ENCODE measurements at regions not wholly inside any gene's neighbourhood (a gene's known extent, or its start where the extent isn't known, plus 50 kb on each side); places are given as distances from the start of the nearest gene placed in this dataset.
"Not testable (repeated sequence)": the region's sequence is repeated elsewhere in the genome, so short reads cannot be mapped to it uniquely, and the experiment has no call there.

- DNase-seq: peak; percentile 41
These were observed 296.6 kb downstream of the PTPRC start for GRCh38 chr1:198935306-198935921.

- DNase-seq: no peak
These were observed 297.7 kb downstream of the PTPRC start for GRCh38 chr1:198936371-198937083.

- DNase-seq: no peak
These were observed 298.6 kb downstream of the PTPRC start for GRCh38 chr1:198937231-198938031.

- no peak for DNase-seq
These were observed 300.4 kb downstream of the PTPRC start for GRCh38 chr1:198939286-198939685.

GRCh38 chr1:198939956-198940355 lies 301.1 kb downstream of the PTPRC start:
- no peak for DNase-seq

GRCh38 chr1:198942466-198942865 lies 303.6 kb downstream of the PTPRC start:
- no peak for DNase-seq

GRCh38 chr1:198943484-198944187 lies 304.8 kb downstream of the PTPRC start:
- DNase-seq: no peak

- DNase-seq: no peak
These were observed 308.6 kb downstream of the PTPRC start for GRCh38 chr1:198947456-198947855.

GRCh38 chr1:198948895-198949659 lies 310.2 kb downstream of the PTPRC start:
- DNase-seq: no peak

GRCh38 chr1:198950036-198950435 lies 311.2 kb downstream of the PTPRC start:
- DNase-seq: no peak

- no peak for DNase-seq
These were observed 316.2 kb downstream of the PTPRC start for GRCh38 chr1:198955085-198955484.

- no peak for DNase-seq
These were observed 318.2 kb downstream of the PTPRC start for GRCh38 chr1:198957044-198957443.

- no peak for DNase-seq
These were observed 320.2 kb downstream of the PTPRC start for GRCh38 chr1:198959032-198959431.

- DNase-seq: no peak
These were observed 320.8 kb downstream of the PTPRC start for GRCh38 chr1:198959676-198960075.

- not testable (repeated sequence) for DNase-seq
These were observed 325.0 kb downstream of the PTPRC start for GRCh38 chr1:198963796-198964195.

- DNase-seq: no peak
These were observed 327.7 kb downstream of the PTPRC start for GRCh38 chr1:198966519-198966918.

- DNase-seq: no peak
These were observed 328.7 kb downstream of the PTPRC start for GRCh38 chr1:198967566-198967965.

GRCh38 chr1:198968866-198969265 lies 330.0 kb downstream of the PTPRC start:
- DNase-seq: no peak

GRCh38 chr1:198969981-198970380 lies 331.1 kb downstream of the PTPRC start:
- DNase-seq: no peak

- no peak for DNase-seq
These were observed 332.1 kb downstream of the PTPRC start for GRCh38 chr1:198970916-198971315.

- no peak for DNase-seq
These were observed 339.1 kb downstream of the PTPRC start for GRCh38 chr1:198977909-198978308.

GRCh38 chr1:198978523-198978922 lies 339.7 kb downstream of the PTPRC start:
- DNase-seq: no peak
